ENCODE measurements at regions not wholly inside any gene's neighbourhood (a gene's known extent, or its start where the extent isn't known, plus 50 kb on each side); places are given as distances from the start of the nearest gene placed in this dataset.
"Not testable (repeated sequence)": the region's sequence is repeated elsewhere in the genome, so short reads cannot be mapped to it uniquely, and the experiment has no call there.

GRCh38 chr15:20775412-20775811 lies 90.7 kb downstream of the POTEB2 start:
- TF ChIP-seq CTCF (conservative IDR thresholded peaks at IDR 0.05; ENCODE audit: low read depth, low read length); MAFK (IDR thresholded peaks at IDR 0.05; ENCODE audit: low read depth, low read length); POLR2A (IDR thresholded peaks at IDR 0.05; ENCODE audit: low read depth, low read length); USF2 (IDR thresholded peaks at IDR 0.05; ENCODE audit: low read depth, low read length); MXI1 (IDR thresholded peaks at IDR 0.05; ENCODE audit: borderline replicate concordance, low read depth, low read length); RCOR1 (IDR thresholded peaks at IDR 0.05; ENCODE audit: insufficient replicate concordance, low read length); RAD21 (IDR thresholded peaks at IDR 0.05; ENCODE audit: low read length); RFX5 (IDR thresholded peaks at IDR 0.05; ENCODE audit: low read depth, low read length); BHLHE40 (IDR thresholded peaks at IDR 0.05; ENCODE audit: low read depth, low read length): not testable (repeated sequence)
